Parathyroid adenoma (tissue), 2 donors: ENCODE measurements at regions not wholly inside any gene's neighbourhood (a gene's known extent, or its start where the extent isn't known, plus 50 kb on each side); places are given as distances from the start of the nearest gene placed in this dataset.

ENCODE experiments used
- H2AFZ ChIP-seq: fragments of 300-600 bp; sonication (generic); one replicate; pipeline ENCODE4 v1.7.0; 2017; ENCODE audit warnings: antibody characterized with exemption, mild to moderate bottlenecking
- H3K27ac ChIP-seq: fragments of 300-600 bp; sonication (generic); one replicate; pipeline ENCODE4 v1.7.0; 2017
- H3K27me3 ChIP-seq: fragments of 300-600 bp; sonication (generic); one replicate; pipeline ENCODE4 v1.7.0; 2017; ENCODE audit warnings: low read length; ENCODE audit not compliant: control insufficient read depth, insufficient read depth
- H3K36me3 ChIP-seq: fragments of 300-600 bp; sonication (generic); one replicate; pipeline ENCODE4 v1.7.0; 2017; ENCODE audit warnings: low read length; ENCODE audit not compliant: control insufficient read depth, insufficient read depth
- H3K4me1 ChIP-seq: fragments of 300-600 bp; sonication (generic); one replicate; pipeline ENCODE4 v1.7.0; 2017; ENCODE audit warnings: control low read depth
- H3K4me2 ChIP-seq: fragments of 300-600 bp; sonication (generic); one replicate; pipeline ENCODE4 v1.7.0; 2017; ENCODE audit warnings: low read length
- H3K4me3 ChIP-seq: fragments of 300-600 bp; sonication (generic); one replicate; pipeline ENCODE4 v1.7.0; 2017; ENCODE audit warnings: low read depth, low read length
- H3K79me2 ChIP-seq: fragments of 300-600 bp; sonication (generic); one replicate; pipeline ENCODE4 v1.7.0; 2017; ENCODE audit warnings: control low read depth
- H3K9ac ChIP-seq: fragments of 300-600 bp; sonication (generic); one replicate; pipeline ENCODE4 v1.7.0; 2017; ENCODE audit warnings: mild to moderate bottlenecking
- H3K9me3 ChIP-seq: fragments of 300-600 bp; sonication (generic); one replicate; pipeline ENCODE4 v1.7.0; 2017; ENCODE audit warnings: low read length; ENCODE audit not compliant: control insufficient read depth
- CTCF ChIP-seq: fragments of 300-600 bp; sonication (generic); IDR thresholded peaks from one replicate; pipeline ENCODE4 v1.7.0; 2017; ENCODE audit warnings: antibody characterized with exemption, mild to moderate bottlenecking
- donor health status: primary hyperparathyroidism.

GRCh38 chr18:77366720-77367641, 117.3 kb downstream of the GALR1 start:
- Histone ChIP-seq H3K79me2 (no peaks in the 10 kb centered on the region), H3K4me3 (no peak overlapping the region), H2AFZ (peak overlapping the region; percentile 39), H3K9ac (no peak overlapping the region), H3K4me2 (peak overlapping the region; percentile 59), H3K9me3 (no peaks in the 10 kb centered on the region), H3K27me3 (no peaks in the 10 kb centered on the region), H3K27ac (no peak overlapping the region), H3K4me1 (no peaks in the 10 kb centered on the region), H3K36me3 (no peaks in the 10 kb centered on the region)
- no peak for TF ChIP-seq CTCF

GRCh38 chr18:77369644-77370043, 120.0 kb downstream of the GALR1 start:
- no peak overlapping the region for H3K27ac ChIP-seq

GRCh38 chr18:77373730-77374445, 124.2 kb downstream of the GALR1 start:
- Histone ChIP-seq H3K4me1 (no peaks in the 10 kb centered on the region), H3K4me3 (no peak overlapping the region), H3K36me3 (no peaks in the 10 kb centered on the region), H2AFZ (no peak overlapping the region), H3K27ac (no peak overlapping the region), H3K4me2 (no peak overlapping the region), H3K27me3 (no peaks in the 10 kb centered on the region), H3K79me2 (no peaks in the 10 kb centered on the region), H3K9me3 (no peaks in the 10 kb centered on the region), H3K9ac (no peak overlapping the region)
- no peak for TF ChIP-seq CTCF

More at GRCh38 chr18:77369644-77370043, 120.0 kb downstream of the GALR1 start:
- Histone ChIP-seq H3K27me3 (no peaks in the 10 kb centered on the region), H3K36me3 (no peaks in the 10 kb centered on the region), H3K4me1 (no peaks in the 10 kb centered on the region), H3K4me3 (no peak overlapping the region), H3K9me3 (no peaks in the 10 kb centered on the region), H3K9ac (no peak overlapping the region), H2AFZ (no peak overlapping the region), H3K4me2 (no peak overlapping the region), H3K79me2 (no peaks in the 10 kb centered on the region)
- TF ChIP-seq CTCF, result no peak

- no peak overlapping the region for H3K9ac ChIP-seq
Measured at GRCh38 chr18:77374446-77374805, 124.8 kb downstream of the GALR1 start.

More at GRCh38 chr18:77374446-77374805, 124.8 kb downstream of the GALR1 start:
- Histone ChIP-seq H3K36me3 (no peaks in the 10 kb centered on the region), H2AFZ (no peak overlapping the region), H3K4me3 (no peak overlapping the region), H3K4me1 (no peaks in the 10 kb centered on the region), H3K27me3 (no peaks in the 10 kb centered on the region), H3K27ac (no peak overlapping the region), H3K9me3 (no peaks in the 10 kb centered on the region), H3K79me2 (no peaks in the 10 kb centered on the region), H3K4me2 (no peak overlapping the region)
- no peak for TF ChIP-seq CTCF
